G401 (cell line): ENCODE measurements at regions not wholly inside any gene's neighbourhood (a gene's known extent, or its start where the extent isn't known, plus 50 kb on each side); places are given as distances from the start of the nearest gene placed in this dataset.

ENCODE experiments used
- DNase-seq: peaks from one replicate; pipeline ENCODE4 v3.0.0-alpha.2; 2015; ENCODE audit warnings: low spot score
- in situ Hi-C: cut with HindIII; loops from 2 replicates; pipeline ENCODE4 v1.10.0; 2016; ENCODE audit warnings: low sequenced_read_pairs, mixed read lengths

DNA sequence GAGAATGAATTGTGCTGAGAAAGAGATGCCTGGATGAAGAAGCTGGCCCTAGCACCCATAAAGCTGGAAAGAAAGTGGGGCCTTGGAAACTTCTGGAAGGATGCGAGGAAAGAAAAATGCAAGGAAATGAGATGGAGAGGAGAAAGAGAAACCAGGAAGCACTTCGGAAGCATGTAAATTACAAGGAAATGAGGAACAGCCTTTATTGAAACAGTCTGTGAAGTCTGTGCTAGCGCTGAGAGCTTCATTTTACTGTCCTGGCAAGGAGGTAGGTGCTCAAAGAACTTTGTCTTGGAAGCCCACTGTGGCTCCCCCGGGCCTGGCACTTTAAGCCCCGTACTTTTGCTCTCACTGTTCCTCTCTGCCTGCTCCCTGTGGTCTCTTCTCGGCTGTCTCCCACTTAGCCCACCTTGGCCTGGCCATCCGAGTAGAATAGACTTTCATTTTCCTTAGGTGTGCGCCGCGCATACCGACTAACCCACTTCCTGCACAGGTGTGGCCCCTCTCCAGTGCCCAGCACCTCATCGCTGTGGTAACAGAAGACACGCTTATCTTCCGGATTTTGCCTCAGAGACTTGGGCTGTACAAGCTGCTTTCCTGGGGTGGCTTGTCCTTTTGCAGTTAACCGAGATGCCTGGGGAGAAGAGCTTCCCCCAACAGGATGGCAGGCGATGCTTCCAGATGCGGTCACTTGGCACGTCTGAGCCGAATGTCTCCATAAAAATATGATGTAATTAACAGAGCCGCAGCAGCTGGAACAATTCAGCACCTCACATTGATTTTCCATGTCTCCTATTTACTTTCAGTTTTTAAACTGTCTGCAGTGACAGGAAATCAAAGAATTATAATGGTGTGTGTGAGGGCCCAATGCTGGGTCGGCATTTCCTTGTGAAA is 199.6 kb downstream of the HRH4 start:
- no peak for DNase-seq
- in situ Hi-C loops: loop anchor here (5.0 kb wide), 1 partner anchor 73 kb away; no protein-coding TSS in a partner anchor

DNA sequence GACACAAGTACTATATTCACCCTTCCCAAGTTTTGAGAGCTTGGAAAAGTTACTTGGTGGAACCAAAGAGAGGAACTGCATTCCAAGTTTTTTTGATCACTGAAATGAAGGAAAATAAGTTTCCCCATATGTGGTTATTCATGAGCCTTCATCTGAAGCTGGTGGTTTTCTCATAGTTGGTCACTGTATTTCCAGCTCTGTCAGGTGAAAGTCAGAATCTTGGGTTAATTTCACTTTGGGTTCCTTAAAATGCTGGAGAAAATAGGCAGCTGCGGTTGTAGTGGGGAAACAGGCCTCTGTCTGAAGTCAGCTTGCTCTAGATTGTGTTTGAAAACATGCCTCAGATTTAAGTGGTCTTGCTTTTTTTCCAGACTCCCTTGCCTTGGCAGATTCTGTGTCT is 200.5 kb downstream of the HRH4 start:
- DNase-seq: no peak
- in situ Hi-C loops: loop anchor here (5.0 kb wide), 1 partner anchor 74 kb away; no protein-coding TSS in a partner anchor

- in situ Hi-C loops: loop anchor here (5.0 kb wide), 1 partner anchor 75 kb away; no protein-coding TSS in a partner anchor
- DNase-seq: no peak
Observed at GRCh38 chr18:24662412-24662821, 202.0 kb downstream of the HRH4 start.

GRCh38 chr18:24663026-24663425 is 202.6 kb downstream of the HRH4 start:
- in situ Hi-C loops: loop anchor here (5.0 kb wide), 1 partner anchor 76 kb away; no protein-coding TSS in a partner anchor

DNA sequence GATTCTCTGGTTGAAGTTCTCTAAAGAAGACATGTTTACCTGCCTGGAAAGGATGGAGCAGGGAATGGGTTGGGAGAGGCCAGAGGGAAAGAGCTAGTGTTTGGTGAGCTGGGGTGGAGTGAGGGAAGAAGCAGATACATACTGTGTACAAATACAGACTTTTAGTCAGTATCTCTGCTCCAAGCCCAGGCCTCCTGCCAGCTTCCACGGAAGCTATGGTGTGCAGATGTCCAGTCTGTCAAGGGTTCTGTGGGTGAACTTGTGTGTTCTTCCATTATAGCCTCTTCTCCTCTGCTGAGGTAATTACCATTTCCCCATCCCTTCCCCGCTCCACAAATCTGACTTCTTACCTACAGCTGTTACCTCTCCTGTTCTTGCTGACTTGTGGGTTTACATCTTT is 208.6 kb downstream of the HRH4 start:
- in situ Hi-C loops: no loop called here
- no peak for DNase-seq

More at GRCh38 chr18:24663026-24663425, 202.6 kb downstream of the HRH4 start:
- DNase-seq: no peak

DNA sequence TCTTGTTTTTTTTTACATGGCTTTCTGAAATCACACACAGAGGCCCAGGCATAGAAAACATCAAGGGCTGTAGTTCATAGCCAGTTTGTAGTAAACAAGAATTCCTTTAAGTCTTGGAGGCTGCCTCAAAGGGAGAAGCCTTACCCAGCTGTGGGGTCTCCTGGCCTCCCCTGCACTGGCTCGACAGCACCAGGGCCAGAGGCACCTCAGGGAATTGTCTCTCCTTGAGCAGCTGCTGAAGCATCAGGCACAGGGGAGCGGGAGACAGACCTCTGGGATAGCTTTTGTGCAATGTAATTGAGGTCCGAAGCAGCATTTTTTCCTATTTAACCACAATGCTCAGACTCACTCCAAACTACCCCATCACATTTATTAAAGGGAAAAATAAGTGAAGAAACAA is 209.1 kb downstream of the HRH4 start:
- in situ Hi-C loops: no loop called here
- no peak for DNase-seq

DNA sequence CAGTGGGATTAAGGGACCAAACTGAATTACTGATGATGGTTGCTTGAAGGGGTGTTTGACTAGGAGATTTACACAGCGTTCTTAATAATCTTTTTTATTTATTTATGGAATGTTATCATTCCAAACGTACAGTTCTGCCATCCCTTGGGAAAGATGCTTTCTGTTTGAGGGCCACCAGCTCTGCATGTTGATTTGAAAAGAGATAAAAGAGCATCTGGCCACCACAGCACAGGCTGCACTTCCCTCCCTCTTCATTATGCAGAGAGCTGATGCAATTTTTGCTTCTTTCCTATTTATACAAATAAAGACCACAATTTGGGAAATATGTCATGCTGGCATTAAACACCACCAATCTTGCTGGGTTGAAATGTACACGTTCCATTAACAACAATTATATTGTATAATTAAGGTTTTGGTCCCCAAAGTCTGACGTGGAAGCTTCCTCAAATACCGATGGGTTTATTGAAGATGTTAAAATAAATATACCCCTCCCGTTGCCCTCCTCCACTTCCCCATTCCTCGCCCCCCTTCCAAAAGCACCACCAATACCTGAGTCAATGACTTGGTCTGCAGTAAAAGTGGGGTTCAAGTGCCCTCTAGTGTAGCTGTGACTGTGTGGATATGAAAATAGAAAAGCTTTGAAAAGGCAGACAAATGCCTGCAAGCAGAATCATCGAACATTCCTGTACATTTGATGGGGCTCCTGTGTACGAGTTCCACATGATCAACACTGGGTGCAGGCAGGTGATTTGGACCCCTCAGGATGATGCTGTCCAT is 211.9 kb downstream of the HRH4 start:
- in situ Hi-C loops: no loop called here
- DNase-seq: peak; percentile 84

DNA sequence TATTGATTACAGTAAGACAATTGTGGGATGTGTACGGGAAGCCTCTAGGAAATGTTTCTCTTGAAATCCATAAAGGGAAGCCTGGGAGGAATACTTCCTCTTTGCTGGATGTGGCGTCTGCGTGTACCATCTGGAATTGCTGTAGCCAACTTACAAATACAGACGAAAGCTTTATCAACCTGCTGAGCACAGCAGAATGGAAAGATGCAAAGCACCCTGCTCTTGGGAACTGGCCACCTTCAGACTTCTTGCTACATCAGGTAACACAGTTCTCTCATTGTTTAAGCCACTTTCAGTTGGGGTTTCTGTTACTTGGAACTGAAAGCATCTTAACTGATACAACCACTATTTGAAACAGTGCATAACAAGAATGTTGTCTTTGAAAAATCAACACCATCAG is 213.8 kb downstream of the HRH4 start:
- in situ Hi-C loops: no loop called here
- DNase-seq: no peak

- no peak for DNase-seq
- in situ Hi-C loops: no loop called here
Observed at GRCh38 chr18:24674605-24675004, 214.2 kb downstream of the HRH4 start.

- in situ Hi-C loops: no loop called here
- DNase-seq: no peak
Observed at GRCh38 chr18:24677011-24677410, 216.6 kb downstream of the HRH4 start.

DNA sequence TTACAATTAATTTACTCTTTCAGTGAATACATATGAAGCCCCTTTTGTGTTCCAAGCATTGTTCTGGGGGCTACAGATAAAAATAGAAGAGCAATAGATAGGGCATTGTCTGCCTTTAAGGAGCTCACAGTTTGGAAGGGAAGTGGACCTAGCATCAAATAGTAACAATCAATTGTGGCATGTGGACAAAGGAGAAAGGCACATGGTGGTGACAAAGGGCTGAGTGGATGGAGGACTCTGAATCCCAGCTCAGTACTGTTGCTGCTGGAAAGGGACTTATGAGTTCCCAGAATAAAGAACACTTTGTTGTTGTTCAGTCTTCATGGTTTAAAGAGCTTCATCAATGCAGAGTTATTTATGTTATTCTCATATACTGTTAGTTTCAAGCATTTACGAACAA is 217.7 kb downstream of the HRH4 start:
- in situ Hi-C loops: no loop called here
- no peak for DNase-seq

- DNase-seq: no peak
- in situ Hi-C loops: no loop called here
Observed at GRCh38 chr18:24678626-24679025, 218.2 kb downstream of the HRH4 start.

DNA sequence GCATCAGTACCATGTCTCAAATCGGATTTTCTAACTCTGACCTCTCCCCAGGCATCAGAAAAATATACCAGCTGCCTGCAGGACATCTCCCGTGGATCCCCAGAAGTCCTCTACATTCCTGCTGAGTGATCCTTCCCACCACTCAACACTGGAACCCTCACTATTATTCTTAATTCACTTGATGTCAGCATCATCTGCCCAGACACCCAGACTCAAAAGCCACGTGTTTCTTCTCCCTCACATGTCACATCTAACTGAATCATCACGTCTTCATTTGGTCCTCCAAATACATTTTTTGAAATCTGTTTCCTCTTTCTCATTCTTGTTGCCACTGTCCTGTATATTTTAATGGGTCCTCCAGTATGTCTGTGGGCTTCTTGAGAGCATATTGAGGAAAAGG is 218.6 kb downstream of the HRH4 start:
- DNase-seq: no peak
- in situ Hi-C loops: no loop called here

GRCh38 chr18:24683925-24684324 is 223.5 kb downstream of the HRH4 start:
- DNase-seq: no peak
- in situ Hi-C loops: no loop called here

GRCh38 chr18:24685254-24685959 is 225.0 kb downstream of the HRH4 start:
- no peak for DNase-seq
- in situ Hi-C loops: no loop called here

GRCh38 chr18:24695168-24695567 is 234.7 kb downstream of the HRH4 start:
- in situ Hi-C loops: no loop called here
- DNase-seq: no peak

DNA sequence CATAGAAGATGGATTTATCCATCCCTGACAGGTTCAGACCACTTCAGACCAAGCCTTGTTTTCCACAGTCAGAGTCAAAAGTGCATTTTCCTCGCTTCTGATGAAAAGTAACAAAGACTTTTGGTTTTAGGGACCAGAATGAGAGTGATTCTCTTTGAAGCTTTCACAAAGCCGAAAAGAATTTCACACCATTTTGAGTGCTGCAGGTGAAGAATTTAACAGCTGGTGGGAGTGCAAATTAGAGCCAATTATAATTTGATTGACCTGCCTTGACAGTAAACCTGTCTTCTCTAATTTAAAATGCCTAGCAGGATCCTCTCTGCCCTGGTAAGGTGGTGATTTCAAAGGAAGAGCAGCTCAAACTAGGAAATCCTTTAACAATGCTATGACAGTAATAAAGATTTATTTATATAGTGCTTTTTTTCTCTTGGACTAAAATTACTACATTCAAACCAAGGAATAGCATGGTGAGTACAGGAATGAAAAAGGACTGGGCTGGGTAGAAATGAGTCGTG is 241.6 kb downstream of the HRH4 start:
- in situ Hi-C loops: no loop called here
- no peak for DNase-seq

GRCh38 chr18:24703316-24703715 is 242.9 kb downstream of the HRH4 start:
- DNase-seq: no peak
- in situ Hi-C loops: no loop called here

DNA sequence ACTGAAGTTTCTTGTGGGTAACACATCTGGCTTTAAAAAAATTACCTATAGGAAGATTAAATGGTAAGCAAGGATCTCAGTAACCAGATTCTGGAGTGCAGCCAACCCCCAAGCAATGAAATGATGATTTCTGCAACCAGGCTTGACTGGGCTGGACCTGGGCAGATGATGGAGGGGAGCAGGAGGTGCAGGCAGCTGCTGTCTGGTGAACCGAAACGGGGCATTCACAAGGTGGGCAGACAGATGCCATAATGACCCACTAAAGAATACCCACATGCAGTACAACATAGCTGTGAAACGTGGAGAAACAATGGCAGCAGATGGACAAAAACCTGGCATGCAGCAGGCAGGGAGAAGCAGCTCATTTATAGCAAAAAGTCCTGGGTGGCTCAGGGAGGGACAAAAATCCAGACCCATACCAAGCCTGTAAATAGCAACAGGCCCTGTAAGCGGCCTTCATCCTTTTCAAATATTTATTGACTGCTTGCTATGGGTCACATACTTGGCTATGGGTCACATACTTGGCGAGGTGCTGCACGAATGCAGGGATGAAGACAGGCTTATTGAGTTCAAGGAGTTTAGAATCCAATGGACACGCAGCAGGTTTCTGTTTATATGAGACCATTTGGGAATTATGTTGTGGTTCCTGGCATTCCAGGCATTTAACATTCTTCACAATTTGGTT is 244.7 kb downstream of the HRH4 start:
- DNase-seq: peak; percentile 64
- in situ Hi-C loops: no loop called here
